Neural progenitor cell (in vitro differentiated cells): ENCODE measurements at regions not wholly inside any gene's neighbourhood (a gene's known extent, or its start where the extent isn't known, plus 50 kb on each side); places are given as distances from the start of the nearest gene placed in this dataset.

Source experiments
- EZH2phosphoT487 ChIP-seq: fragments of 200-600 bp; sonication (generic); IDR thresholded peaks from 2 replicates; pipeline ENCODE4 v1.6.1; 2017; ENCODE audit warnings: antibody characterized with exemption
- TF ChIP-seq, protein P1 (sequence below): fragments of 200-600 bp; sonication (generic); IDR thresholded peaks from 2 replicates; pipeline ENCODE4 v1.5.1; 2017; ENCODE audit warnings: antibody characterized with exemption, mild to moderate bottlenecking

DNA sequence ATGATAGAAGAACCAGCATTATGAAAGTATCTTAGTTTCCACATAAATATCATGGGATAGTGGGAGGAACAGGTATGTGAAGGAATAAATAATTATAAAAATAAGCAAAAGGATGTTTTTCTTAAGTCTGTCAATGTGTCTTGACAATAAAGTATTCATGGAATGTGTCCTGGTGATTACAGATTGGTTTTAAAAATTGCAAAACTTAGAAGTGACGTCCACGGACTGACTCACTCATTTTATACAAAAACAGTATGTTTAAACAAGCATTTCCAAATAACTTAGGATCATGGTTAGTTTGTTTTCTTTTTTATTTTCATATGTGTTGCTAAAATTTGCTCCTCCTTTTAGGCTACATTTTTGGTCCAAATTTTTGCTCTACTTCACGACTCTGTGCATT, 687.0 kb upstream of the NECTIN3 start:
- TF ChIP-seq, protein P1, sequence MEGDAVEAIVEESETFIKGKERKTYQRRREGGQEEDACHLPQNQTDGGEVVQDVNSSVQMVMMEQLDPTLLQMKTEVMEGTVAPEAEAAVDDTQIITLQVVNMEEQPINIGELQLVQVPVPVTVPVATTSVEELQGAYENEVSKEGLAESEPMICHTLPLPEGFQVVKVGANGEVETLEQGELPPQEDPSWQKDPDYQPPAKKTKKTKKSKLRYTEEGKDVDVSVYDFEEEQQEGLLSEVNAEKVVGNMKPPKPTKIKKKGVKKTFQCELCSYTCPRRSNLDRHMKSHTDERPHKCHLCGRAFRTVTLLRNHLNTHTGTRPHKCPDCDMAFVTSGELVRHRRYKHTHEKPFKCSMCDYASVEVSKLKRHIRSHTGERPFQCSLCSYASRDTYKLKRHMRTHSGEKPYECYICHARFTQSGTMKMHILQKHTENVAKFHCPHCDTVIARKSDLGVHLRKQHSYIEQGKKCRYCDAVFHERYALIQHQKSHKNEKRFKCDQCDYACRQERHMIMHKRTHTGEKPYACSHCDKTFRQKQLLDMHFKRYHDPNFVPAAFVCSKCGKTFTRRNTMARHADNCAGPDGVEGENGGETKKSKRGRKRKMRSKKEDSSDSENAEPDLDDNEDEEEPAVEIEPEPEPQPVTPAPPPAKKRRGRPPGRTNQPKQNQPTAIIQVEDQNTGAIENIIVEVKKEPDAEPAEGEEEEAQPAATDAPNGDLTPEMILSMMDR = no peak
- TF ChIP-seq EZH2phosphoT487 = no peak
